ENCODE measurements at regions not wholly inside any gene's neighbourhood (a gene's known extent, or its start where the extent isn't known, plus 50 kb on each side); places are given as distances from the start of the nearest gene placed in this dataset.

DNA sequence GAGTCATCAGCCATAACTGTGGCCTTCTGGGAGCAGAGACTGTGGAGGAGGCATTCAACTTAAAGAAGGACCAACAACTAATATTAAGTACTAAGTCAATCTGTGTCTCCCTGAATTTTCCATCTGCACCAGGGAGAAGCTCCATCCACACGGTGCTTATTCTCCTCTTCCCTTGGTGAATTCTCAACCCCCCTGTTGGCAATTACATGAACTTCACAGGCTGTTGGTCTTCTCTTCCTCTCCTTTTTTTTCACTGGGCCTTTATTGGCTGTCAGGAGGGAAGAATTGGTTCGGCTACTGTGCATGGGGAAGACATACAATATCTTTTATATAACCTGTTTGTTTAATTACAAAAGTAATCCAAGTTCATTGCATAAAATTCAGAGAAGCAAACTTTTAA lies 152.8 kb upstream of the IRX6 start:
- Histone ChIP-seq H3K4me3 (ENCODE audit: low read length) (no peak overlapping the region), H3K4me1 (ENCODE audit: control insufficient read depth, low read length) (no peaks in the 10 kb centered on the region), H3K79me2 (ENCODE audit: control insufficient read depth, low read length) (no peaks in the 10 kb centered on the region), H3K36me3 (ENCODE audit: control insufficient read depth, low read length) (no peaks in the 10 kb centered on the region), H4K20me1 (ENCODE audit: control insufficient read depth, insufficient read depth, low read depth, low read length) (no peaks in the 10 kb centered on the region), H3K9me2 (replicated peaks; ENCODE audit: control insufficient read depth, low read length) (no peaks in the 10 kb centered on the region), H3K27ac (ENCODE audit: low read depth, low read length) (no peak overlapping the region), H3K4me2 (ENCODE audit: low read length) (no peak overlapping the region), H3K9me3 (ENCODE audit: control insufficient read depth, insufficient read depth, low read length) (no peaks in the 10 kb centered on the region), H3F3A (ENCODE audit: control insufficient read depth, insufficient read depth) (no peaks in the 10 kb centered on the region), H3K27me3 (ENCODE audit: control insufficient read depth, low read length) (no peaks in the 10 kb centered on the region)
- no peak for TF ChIP-seq EZH2phosphoT487 (IDR thresholded peaks at IDR 0.05; ENCODE audit: borderline replicate concordance, low read length)
- TF ChIP-seq, protein P1, sequence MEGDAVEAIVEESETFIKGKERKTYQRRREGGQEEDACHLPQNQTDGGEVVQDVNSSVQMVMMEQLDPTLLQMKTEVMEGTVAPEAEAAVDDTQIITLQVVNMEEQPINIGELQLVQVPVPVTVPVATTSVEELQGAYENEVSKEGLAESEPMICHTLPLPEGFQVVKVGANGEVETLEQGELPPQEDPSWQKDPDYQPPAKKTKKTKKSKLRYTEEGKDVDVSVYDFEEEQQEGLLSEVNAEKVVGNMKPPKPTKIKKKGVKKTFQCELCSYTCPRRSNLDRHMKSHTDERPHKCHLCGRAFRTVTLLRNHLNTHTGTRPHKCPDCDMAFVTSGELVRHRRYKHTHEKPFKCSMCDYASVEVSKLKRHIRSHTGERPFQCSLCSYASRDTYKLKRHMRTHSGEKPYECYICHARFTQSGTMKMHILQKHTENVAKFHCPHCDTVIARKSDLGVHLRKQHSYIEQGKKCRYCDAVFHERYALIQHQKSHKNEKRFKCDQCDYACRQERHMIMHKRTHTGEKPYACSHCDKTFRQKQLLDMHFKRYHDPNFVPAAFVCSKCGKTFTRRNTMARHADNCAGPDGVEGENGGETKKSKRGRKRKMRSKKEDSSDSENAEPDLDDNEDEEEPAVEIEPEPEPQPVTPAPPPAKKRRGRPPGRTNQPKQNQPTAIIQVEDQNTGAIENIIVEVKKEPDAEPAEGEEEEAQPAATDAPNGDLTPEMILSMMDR (IDR thresholded peaks at IDR 0.05; ENCODE audit: low read depth, low read length, poor library complexity, severe bottlenecking) = no peak

DNA sequence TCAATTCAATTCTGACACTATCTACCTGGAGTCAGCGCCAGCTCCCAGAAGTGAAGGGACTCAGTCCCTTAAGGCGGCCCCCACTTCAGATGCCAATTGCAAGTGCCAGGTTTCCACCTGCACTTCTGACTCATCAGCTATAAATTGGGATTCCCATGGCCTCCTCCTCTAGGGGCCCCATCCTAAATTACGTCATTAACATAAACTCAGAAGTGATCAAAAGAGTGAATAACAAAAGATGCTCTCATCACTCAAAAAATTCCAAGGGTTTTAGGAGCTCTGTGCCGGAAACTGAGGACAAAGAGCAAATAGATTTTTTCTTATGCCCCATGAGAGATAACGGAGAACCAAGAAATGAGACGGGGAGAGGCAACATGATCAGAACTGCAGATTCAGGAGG lies 148.6 kb upstream of the IRX6 start:
- no peaks in the 10 kb centered on the region for H3K27me3 ChIP-seq (ENCODE audit: control insufficient read depth, low read length)
- no peak overlapping the region for H3K4me2 ChIP-seq (ENCODE audit: low read length)
- H4K20me1 ChIP-seq (ENCODE audit: control insufficient read depth, insufficient read depth, low read depth, low read length) = no peaks in the 10 kb centered on the region
- no peaks in the 10 kb centered on the region for H3K9me3 ChIP-seq (ENCODE audit: control insufficient read depth, insufficient read depth, low read length)
- TF ChIP-seq, protein P1 (IDR thresholded peaks at IDR 0.05; ENCODE audit: low read depth, low read length, poor library complexity, severe bottlenecking) = no peak
- no peak for TF ChIP-seq EZH2phosphoT487 (IDR thresholded peaks at IDR 0.05; ENCODE audit: borderline replicate concordance, low read length)
- H3K4me1 ChIP-seq (ENCODE audit: control insufficient read depth, low read length) = no peaks in the 10 kb centered on the region
- no peaks in the 10 kb centered on the region for H3F3A ChIP-seq (ENCODE audit: control insufficient read depth, insufficient read depth)
- no peak overlapping the region for H3K4me3 ChIP-seq (ENCODE audit: low read length)
- H3K9me2 ChIP-seq (replicated peaks; ENCODE audit: control insufficient read depth, low read length) = no peaks in the 10 kb centered on the region
- no peaks in the 10 kb centered on the region for H3K79me2 ChIP-seq (ENCODE audit: control insufficient read depth, low read length)
- H3K27ac ChIP-seq (ENCODE audit: low read depth, low read length) = no peak overlapping the region
- H3K36me3 ChIP-seq (ENCODE audit: control insufficient read depth, low read length) = no peaks in the 10 kb centered on the region

DNA sequence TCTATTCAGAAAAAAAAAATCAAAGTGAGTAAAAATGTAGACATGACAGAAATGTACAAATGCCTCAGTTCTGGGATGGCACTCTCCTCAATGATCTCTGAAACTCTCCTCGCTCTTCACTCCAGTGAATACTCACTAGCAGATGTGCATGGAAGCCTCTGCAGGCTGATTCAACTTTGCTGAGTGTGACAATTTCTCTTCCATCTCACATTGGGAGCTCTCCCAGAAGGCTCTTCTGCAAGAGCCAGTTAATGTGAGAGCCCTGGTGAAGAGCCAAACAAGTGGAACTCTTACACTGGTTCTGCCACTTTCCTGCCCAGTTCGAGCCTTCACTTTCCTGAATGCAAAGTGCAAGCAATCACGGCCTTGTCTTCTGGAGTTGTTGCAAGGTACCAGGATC lies 147.1 kb upstream of the IRX6 start:
- Histone ChIP-seq H3K27me3 (ENCODE audit: control insufficient read depth, low read length) (no peaks in the 10 kb centered on the region), H3K36me3 (ENCODE audit: control insufficient read depth, low read length) (no peaks in the 10 kb centered on the region), H4K20me1 (ENCODE audit: control insufficient read depth, insufficient read depth, low read depth, low read length) (no peaks in the 10 kb centered on the region), H3K4me3 (ENCODE audit: low read length) (no peak overlapping the region), H3K9me3 (ENCODE audit: control insufficient read depth, insufficient read depth, low read length) (no peaks in the 10 kb centered on the region), H3K4me2 (ENCODE audit: low read length) (no peak overlapping the region), H3K9me2 (replicated peaks; ENCODE audit: control insufficient read depth, low read length) (no peaks in the 10 kb centered on the region), H3K27ac (ENCODE audit: low read depth, low read length) (no peak overlapping the region), H3K79me2 (ENCODE audit: control insufficient read depth, low read length) (no peaks in the 10 kb centered on the region), H3F3A (ENCODE audit: control insufficient read depth, insufficient read depth) (no peaks in the 10 kb centered on the region), H3K4me1 (ENCODE audit: control insufficient read depth, low read length) (no peaks in the 10 kb centered on the region)
- TF ChIP-seq, protein P1 (IDR thresholded peaks at IDR 0.05; ENCODE audit: low read depth, low read length, poor library complexity, severe bottlenecking) = no peak
- no peak for TF ChIP-seq EZH2phosphoT487 (IDR thresholded peaks at IDR 0.05; ENCODE audit: borderline replicate concordance, low read length)

DNA sequence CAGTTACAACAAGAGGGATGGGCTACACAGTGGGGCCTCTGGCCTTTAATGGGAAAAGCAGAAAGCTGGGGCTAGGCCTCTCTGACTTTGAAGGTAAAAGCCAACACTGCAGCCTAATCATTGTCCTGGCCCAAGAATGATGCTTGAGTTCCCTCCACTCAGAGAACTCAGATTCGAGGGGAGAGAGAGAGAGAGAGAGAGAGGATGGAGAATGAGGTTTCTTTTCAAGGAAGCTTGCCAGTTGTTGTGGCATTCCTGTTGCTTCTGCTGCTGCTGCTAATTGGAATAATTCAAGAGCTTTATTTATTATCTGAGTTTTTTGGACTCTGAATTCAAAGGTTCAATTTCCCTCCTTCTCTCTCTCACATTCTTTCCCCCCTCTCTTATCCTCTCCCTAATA lies 144.6 kb upstream of the IRX6 start:
- H3F3A ChIP-seq (ENCODE audit: control insufficient read depth, insufficient read depth) = no peaks in the 10 kb centered on the region
- TF ChIP-seq, protein P1 (IDR thresholded peaks at IDR 0.05; ENCODE audit: low read depth, low read length, poor library complexity, severe bottlenecking) = no peak
- TF ChIP-seq EZH2phosphoT487 (IDR thresholded peaks at IDR 0.05; ENCODE audit: borderline replicate concordance, low read length) = no peak
- no peak overlapping the region for H3K4me3 ChIP-seq (ENCODE audit: low read length)
- no peaks in the 10 kb centered on the region for H3K27me3 ChIP-seq (ENCODE audit: control insufficient read depth, low read length)
- H3K9me3 ChIP-seq (ENCODE audit: control insufficient read depth, insufficient read depth, low read length) = no peaks in the 10 kb centered on the region
- H3K9me2 ChIP-seq (replicated peaks; ENCODE audit: control insufficient read depth, low read length) = no peaks in the 10 kb centered on the region
- H3K36me3 ChIP-seq (ENCODE audit: control insufficient read depth, low read length) = no peaks in the 10 kb centered on the region
- H4K20me1 ChIP-seq (ENCODE audit: control insufficient read depth, insufficient read depth, low read depth, low read length) = no peaks in the 10 kb centered on the region
- H3K4me1 ChIP-seq (ENCODE audit: control insufficient read depth, low read length) = no peaks in the 10 kb centered on the region
- no peak overlapping the region for H3K27ac ChIP-seq (ENCODE audit: low read depth, low read length)
- no peak overlapping the region for H3K4me2 ChIP-seq (ENCODE audit: low read length)
- no peaks in the 10 kb centered on the region for H3K79me2 ChIP-seq (ENCODE audit: control insufficient read depth, low read length)

All from DOHH2 (cell line).